HepG2 (cell line): ENCODE measurements at regions not wholly inside any gene's neighbourhood (a gene's known extent, or its start where the extent isn't known, plus 50 kb on each side); places are given as distances from the start of the nearest gene placed in this dataset.
A peak's percentile ranks its signal among the peaks of the same experiment; 100 is the strongest.

Experiments used
- CREM ChIP-seq, 2 experiments: sonication (generic) in 1 of 2; formaldehyde crosslinking in 1 of 2; IDR thresholded peaks; 2 replicates each; pipeline versions ENCODE4 v1.4.0 to v1.6.1; 2016 to 2020; ENCODE audit warnings: antibody characterized with exemption in 1 of 2, mild to moderate bottlenecking in 1 of 2, missing genetic modification reagents in 1 of 2
- DNMT1 ChIP-seq: sonication (generic); formaldehyde crosslinking; IDR thresholded peaks from 2 replicates; pipeline ENCODE4 v1.5.1; 2020; ENCODE audit warnings: mild to moderate bottlenecking, missing genetic modification reagents
- HNF4A ChIP-seq: sonication (generic); formaldehyde crosslinking; IDR thresholded peaks from 2 replicates; pipeline ENCODE4 v1.4.0; 2020; ENCODE audit warnings: missing genetic modification reagents
- RCOR2 ChIP-seq: IDR thresholded peaks from 2 replicates; pipeline ENCODE4 v1.6.1; 2016; ENCODE audit warnings: missing biosample characterization, missing genetic modification reagents
- RORA ChIP-seq: sonication (generic); formaldehyde crosslinking; IDR thresholded peaks from 2 replicates; pipeline ENCODE4 v1.5.0; 2020; ENCODE audit warnings: mild to moderate bottlenecking, missing genetic modification reagents, moderate library complexity
- TCF7L2 ChIP-seq: IDR thresholded peaks from 2 replicates; pipeline ENCODE4 v1.6.1; 2011; ENCODE audit warnings: mild to moderate bottlenecking, low read depth, low read length, moderate library complexity
- ZFP36L1 ChIP-seq: sonication (generic); formaldehyde crosslinking; IDR thresholded peaks from 2 replicates; pipeline ENCODE4 v1.8.0; 2022; ENCODE audit warnings: mild to moderate bottlenecking, missing genetic modification reagents, moderate library complexity
- ZFY ChIP-seq: sonication (generic); formaldehyde crosslinking; IDR thresholded peaks from 2 replicates; pipeline ENCODE4 v1.4.0; 2020; ENCODE audit warnings: missing genetic modification reagents
- ZNF136 ChIP-seq: sonication (generic); formaldehyde crosslinking; IDR thresholded peaks from 2 replicates; pipeline ENCODE4 v1.8.1; 2022; ENCODE audit warnings: low read depth, mild to moderate bottlenecking, moderate library complexity, missing genetic modification reagents
- ZNF407 ChIP-seq: sonication (generic); formaldehyde crosslinking; IDR thresholded peaks from one replicate; pipeline ENCODE4 v1.5.1; 2020; ENCODE audit warnings: mild to moderate bottlenecking, missing genetic modification reagents; ENCODE audit errors: not compliant biosample characterization
- ZNF468 ChIP-seq: sonication (generic); formaldehyde crosslinking; IDR thresholded peaks from 2 replicates; pipeline ENCODE4 v1.8.0; 2022; ENCODE audit warnings: mild to moderate bottlenecking, moderate library complexity, missing genetic modification reagents
- ZNF563 ChIP-seq: sonication (generic); formaldehyde crosslinking; IDR thresholded peaks from 2 replicates; pipeline ENCODE4 v1.8.0; 2022; ENCODE audit warnings: mild to moderate bottlenecking, moderate library complexity, missing genetic modification reagents
- ZNF572 ChIP-seq: sonication (generic); formaldehyde crosslinking; IDR thresholded peaks from 2 replicates; pipeline ENCODE4 v1.5.1; 2020; ENCODE audit warnings: mild to moderate bottlenecking, missing genetic modification reagents
- ZNF672 ChIP-seq: sonication (generic); formaldehyde crosslinking; IDR thresholded peaks from 2 replicates; pipeline ENCODE4 v1.8.1; 2022; ENCODE audit warnings: missing genetic modification reagents
- ZNF703 ChIP-seq: sonication (generic); formaldehyde crosslinking; IDR thresholded peaks from 2 replicates; pipeline ENCODE4 v1.5.1; 2020; ENCODE audit warnings: missing genetic modification reagents, mild to moderate bottlenecking, moderate library complexity, borderline replicate concordance
- ZNF724P ChIP-seq: sonication (generic); formaldehyde crosslinking; IDR thresholded peaks from 2 replicates; pipeline ENCODE4 v1.8.0; 2022; ENCODE audit warnings: missing genetic modification reagents, borderline replicate concordance
- ZNF747 ChIP-seq: sonication (generic); formaldehyde crosslinking; IDR thresholded peaks from 2 replicates; pipeline ENCODE4 v1.8.1; 2023; ENCODE audit warnings: missing genetic modification reagents, mild to moderate bottlenecking, borderline replicate concordance
- ZSCAN31 ChIP-seq: sonication (generic); formaldehyde crosslinking; IDR thresholded peaks from 2 replicates; pipeline ENCODE4 v1.5.0; 2020; ENCODE audit warnings: low read depth, mild to moderate bottlenecking, missing genetic modification reagents
- TF ChIP-seq, protein P1 (sequence below): sonication (generic); formaldehyde crosslinking; IDR thresholded peaks from 2 replicates; pipeline ENCODE4 v1.4.0; 2020; ENCODE audit warnings: missing genetic modification reagents, mild to moderate bottlenecking, borderline replicate concordance
- TF ChIP-seq, protein P2 (sequence below): sonication (generic); formaldehyde crosslinking; conservative IDR thresholded peaks from 2 replicates; pipeline ENCODE4 v1.4.0; 2020; ENCODE audit warnings: missing genetic modification reagents

- TF ChIP-seq ZNF407 (CRISPR knock-in tag) (no peak), ZNF747 (no peak), ZNF563 (CRISPR knock-in tag) (no peak), DNMT1 (CRISPR knock-in tag) (no peak), RCOR2 (CRISPR knock-in tag) (peak; percentile 77), HNF4A (CRISPR knock-in tag) (peak; percentile 99), ZFY (no peak), RORA (CRISPR knock-in tag) (no peak), ZNF672 (CRISPR knock-in tag) (no peak), ZNF468 (CRISPR knock-in tag) (no peak), TCF7L2 (peak; percentile 49; the same call in 1 of the 2 replicates), ZNF724P (CRISPR knock-in tag) (no peak), ZFP36L1 (CRISPR knock-in tag) (no peak), ZSCAN31 (CRISPR knock-in tag) (0 out of 2 replicates have a peak, but pooled peaks have one; percentile 50), ZNF136 (CRISPR knock-in tag) (0 out of 2 replicates have a peak, but pooled peaks have one; percentile 72), CREM (IDR thresholded peaks at IDR 0.05) (peak; percentile 92), CREM (CRISPR knock-in tag; IDR thresholded peaks at IDR 0.05) (no peak), ZNF703 (CRISPR knock-in tag) (no peak), ZNF572 (no peak)
- TF ChIP-seq, protein P1, sequence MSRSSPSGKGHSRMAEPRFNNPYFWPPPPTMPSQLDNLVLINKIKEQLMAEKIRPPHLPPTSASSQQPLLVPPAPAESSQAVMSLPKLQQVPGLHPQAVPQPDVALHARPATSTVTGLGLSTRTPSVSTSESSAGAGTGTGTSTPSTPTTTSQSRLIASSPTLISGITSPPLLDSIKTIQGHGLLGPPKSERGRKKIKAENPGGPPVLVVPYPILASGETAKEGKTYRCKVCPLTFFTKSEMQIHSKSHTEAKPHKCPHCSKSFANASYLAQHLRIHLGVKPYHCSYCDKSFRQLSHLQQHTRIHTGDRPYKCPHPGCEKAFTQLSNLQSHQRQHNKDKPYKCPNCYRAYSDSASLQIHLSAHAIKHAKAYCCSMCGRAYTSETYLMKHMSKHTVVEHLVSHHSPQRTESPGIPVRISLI (CRISPR knock-in tag), result no peak; the same call in 1 of the 2 replicates
- TF ChIP-seq, protein P2, sequence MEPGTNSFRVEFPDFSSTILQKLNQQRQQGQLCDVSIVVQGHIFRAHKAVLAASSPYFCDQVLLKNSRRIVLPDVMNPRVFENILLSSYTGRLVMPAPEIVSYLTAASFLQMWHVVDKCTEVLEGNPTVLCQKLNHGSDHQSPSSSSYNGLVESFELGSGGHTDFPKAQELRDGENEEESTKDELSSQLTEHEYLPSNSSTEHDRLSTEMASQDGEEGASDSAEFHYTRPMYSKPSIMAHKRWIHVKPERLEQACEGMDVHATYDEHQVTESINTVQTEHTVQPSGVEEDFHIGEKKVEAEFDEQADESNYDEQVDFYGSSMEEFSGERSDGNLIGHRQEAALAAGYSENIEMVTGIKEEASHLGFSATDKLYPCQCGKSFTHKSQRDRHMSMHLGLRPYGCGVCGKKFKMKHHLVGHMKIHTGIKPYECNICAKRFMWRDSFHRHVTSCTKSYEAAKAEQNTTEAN, result peak; percentile 100
Measured at GRCh38 chr10:33507662-33508425, 173.4 kb upstream of the NRP1 start (continued).
